ENCODE measurements at regions not wholly inside any gene's neighbourhood (a gene's known extent, or its start where the extent isn't known, plus 50 kb on each side); places are given as distances from the start of the nearest gene placed in this dataset.

DNA sequence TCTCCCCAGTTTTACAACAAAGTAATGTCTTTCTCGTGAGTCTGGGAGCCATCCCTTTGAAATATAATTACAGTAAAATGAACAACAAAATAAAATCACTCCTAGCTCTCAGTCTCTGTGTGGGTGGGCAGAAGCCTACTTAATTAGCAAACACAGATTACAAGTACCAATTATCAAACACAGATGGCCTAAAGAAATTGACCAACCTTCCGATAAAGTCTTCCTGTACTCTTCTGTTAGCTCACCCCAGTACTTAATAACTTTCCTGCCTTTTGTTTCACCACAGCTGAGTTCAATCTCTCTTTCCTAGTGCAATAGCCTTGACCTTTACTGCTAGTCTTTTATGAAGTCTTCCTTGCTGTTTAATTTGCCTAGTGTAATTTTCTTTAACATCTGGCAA lies 719.2 kb upstream of the MBL2 start:
- Histone ChIP-seq H3K4me3 (replicated peaks in 1 of 2; ENCODE audit: low read depth in 1 of 2, low read length in 2 of 2) (no peak overlapping the region), H3K36me3 (ENCODE audit: control insufficient read depth in 1 of 2, insufficient read depth in 2 of 2, low read length in 2 of 2) (no peaks in the 10 kb centered on the region), H3K9ac (ENCODE audit: low read length) (no peak overlapping the region), H3K79me2 (ENCODE audit: insufficient read depth, low read length) (no peaks in the 10 kb centered on the region), H3K9me2 (ENCODE audit: insufficient read depth) (no peaks in the 10 kb centered on the region), H2AFZ (ENCODE audit: low read depth, low read length, poor library complexity, severe bottlenecking) (no peak overlapping the region), H3K27me3 (ENCODE audit: insufficient read depth, low read length) (no peaks in the 10 kb centered on the region), H3K4me1 (ENCODE audit: control insufficient read depth in 1 of 2, insufficient read depth in 2 of 2, low read length in 2 of 2) (no peaks in the 10 kb centered on the region), H3K4me2 (ENCODE audit: low read length) (no peak overlapping the region), H3K9me3 (ENCODE audit: control insufficient read depth in 1 of 2, insufficient read depth in 1 of 2, low read depth in 1 of 2, low read length in 2 of 2) (peaks cover 12% of the 10 kb centered on the region in 2 experiments; a peak in 2 of 4 replicates), H3K27ac (ENCODE audit: low read depth, low read length) (no peak overlapping the region), H4K20me1 (ENCODE audit: insufficient read depth) (no peaks in the 10 kb centered on the region)
- ChIA-PET RAD21 (ENCODE audit: low non-redundant PET in 1 of 2, low total read pairs in 2 of 2, uncharacterized antibody in 2 of 2, unreplicated experiment in 2 of 2) (no interaction called here), CTCF (no interaction called here), POLR2A (no interaction called here)
- intact Hi-C loops (cut with micrococcal nuclease), result no loop called here
- TF ChIP-seq SP1 (IDR thresholded peaks at IDR 0.05; ENCODE audit: low read depth) (no peak), EZH2 (IDR thresholded peaks at IDR 0.05) (no peak), JUND (IDR thresholded peaks at IDR 0.05) (no peak), EGR1 (IDR thresholded peaks at IDR 0.05; ENCODE audit: low read depth) (no peak), FOSL1 (IDR thresholded peaks at IDR 0.05; ENCODE audit: low read depth) (no peak), POLR2A (IDR thresholded peaks at IDR 0.05; ENCODE audit: borderline replicate concordance, extremely low read depth, insufficient read depth, insufficient read length) (no peak), ZNF274 (IDR thresholded peaks at IDR 0.05; ENCODE audit: low read depth, low read length) (no peak), POLR2AphosphoS5 (IDR thresholded peaks at IDR 0.05; ENCODE audit: low read depth, low read length) (no peak)
- TF ChIP-seq, protein P1, sequence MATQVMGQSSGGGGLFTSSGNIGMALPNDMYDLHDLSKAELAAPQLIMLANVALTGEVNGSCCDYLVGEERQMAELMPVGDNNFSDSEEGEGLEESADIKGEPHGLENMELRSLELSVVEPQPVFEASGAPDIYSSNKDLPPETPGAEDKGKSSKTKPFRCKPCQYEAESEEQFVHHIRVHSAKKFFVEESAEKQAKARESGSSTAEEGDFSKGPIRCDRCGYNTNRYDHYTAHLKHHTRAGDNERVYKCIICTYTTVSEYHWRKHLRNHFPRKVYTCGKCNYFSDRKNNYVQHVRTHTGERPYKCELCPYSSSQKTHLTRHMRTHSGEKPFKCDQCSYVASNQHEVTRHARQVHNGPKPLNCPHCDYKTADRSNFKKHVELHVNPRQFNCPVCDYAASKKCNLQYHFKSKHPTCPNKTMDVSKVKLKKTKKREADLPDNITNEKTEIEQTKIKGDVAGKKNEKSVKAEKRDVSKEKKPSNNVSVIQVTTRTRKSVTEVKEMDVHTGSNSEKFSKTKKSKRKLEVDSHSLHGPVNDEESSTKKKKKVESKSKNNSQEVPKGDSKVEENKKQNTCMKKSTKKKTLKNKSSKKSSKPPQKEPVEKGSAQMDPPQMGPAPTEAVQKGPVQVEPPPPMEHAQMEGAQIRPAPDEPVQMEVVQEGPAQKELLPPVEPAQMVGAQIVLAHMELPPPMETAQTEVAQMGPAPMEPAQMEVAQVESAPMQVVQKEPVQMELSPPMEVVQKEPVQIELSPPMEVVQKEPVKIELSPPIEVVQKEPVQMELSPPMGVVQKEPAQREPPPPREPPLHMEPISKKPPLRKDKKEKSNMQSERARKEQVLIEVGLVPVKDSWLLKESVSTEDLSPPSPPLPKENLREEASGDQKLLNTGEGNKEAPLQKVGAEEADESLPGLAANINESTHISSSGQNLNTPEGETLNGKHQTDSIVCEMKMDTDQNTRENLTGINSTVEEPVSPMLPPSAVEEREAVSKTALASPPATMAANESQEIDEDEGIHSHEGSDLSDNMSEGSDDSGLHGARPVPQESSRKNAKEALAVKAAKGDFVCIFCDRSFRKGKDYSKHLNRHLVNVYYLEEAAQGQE (IDR thresholded peaks at IDR 0.05; ENCODE audit: low read depth), result no peak
- TF ChIP-seq, protein P2, sequence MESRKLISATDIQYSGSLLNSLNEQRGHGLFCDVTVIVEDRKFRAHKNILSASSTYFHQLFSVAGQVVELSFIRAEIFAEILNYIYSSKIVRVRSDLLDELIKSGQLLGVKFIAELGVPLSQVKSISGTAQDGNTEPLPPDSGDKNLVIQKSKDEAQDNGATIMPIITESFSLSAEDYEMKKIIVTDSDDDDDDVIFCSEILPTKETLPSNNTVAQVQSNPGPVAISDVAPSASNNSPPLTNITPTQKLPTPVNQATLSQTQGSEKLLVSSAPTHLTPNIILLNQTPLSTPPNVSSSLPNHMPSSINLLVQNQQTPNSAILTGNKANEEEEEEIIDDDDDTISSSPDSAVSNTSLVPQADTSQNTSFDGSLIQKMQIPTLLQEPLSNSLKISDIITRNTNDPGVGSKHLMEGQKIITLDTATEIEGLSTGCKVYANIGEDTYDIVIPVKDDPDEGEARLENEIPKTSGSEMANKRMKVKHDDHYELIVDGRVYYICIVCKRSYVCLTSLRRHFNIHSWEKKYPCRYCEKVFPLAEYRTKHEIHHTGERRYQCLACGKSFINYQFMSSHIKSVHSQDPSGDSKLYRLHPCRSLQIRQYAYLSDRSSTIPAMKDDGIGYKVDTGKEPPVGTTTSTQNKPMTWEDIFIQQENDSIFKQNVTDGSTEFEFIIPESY (IDR thresholded peaks at IDR 0.05; ENCODE audit: extremely low read depth, insufficient replicate concordance, low read length), result no peak
- TF ChIP-seq, protein P3, sequence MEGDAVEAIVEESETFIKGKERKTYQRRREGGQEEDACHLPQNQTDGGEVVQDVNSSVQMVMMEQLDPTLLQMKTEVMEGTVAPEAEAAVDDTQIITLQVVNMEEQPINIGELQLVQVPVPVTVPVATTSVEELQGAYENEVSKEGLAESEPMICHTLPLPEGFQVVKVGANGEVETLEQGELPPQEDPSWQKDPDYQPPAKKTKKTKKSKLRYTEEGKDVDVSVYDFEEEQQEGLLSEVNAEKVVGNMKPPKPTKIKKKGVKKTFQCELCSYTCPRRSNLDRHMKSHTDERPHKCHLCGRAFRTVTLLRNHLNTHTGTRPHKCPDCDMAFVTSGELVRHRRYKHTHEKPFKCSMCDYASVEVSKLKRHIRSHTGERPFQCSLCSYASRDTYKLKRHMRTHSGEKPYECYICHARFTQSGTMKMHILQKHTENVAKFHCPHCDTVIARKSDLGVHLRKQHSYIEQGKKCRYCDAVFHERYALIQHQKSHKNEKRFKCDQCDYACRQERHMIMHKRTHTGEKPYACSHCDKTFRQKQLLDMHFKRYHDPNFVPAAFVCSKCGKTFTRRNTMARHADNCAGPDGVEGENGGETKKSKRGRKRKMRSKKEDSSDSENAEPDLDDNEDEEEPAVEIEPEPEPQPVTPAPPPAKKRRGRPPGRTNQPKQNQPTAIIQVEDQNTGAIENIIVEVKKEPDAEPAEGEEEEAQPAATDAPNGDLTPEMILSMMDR (IDR thresholded peaks at IDR 0.05 in 2 of 3, conservative IDR thresholded peaks at IDR 0.05 in 1 of 3; ENCODE audit: borderline replicate concordance in 1 of 3, insufficient read depth in 1 of 3, low read depth in 2 of 3, low read length in 2 of 3), result no peak
- ATAC-seq, result no peak
- no TSS peak for BruUV-seq (replicated peaks)
- no peak for DNase-seq (ENCODE audit: low read depth, low spot score)
